ENCODE measurements at regions not wholly inside any gene's neighbourhood (a gene's known extent, or its start where the extent isn't known, plus 50 kb on each side); places are given as distances from the start of the nearest gene placed in this dataset.

DNA sequence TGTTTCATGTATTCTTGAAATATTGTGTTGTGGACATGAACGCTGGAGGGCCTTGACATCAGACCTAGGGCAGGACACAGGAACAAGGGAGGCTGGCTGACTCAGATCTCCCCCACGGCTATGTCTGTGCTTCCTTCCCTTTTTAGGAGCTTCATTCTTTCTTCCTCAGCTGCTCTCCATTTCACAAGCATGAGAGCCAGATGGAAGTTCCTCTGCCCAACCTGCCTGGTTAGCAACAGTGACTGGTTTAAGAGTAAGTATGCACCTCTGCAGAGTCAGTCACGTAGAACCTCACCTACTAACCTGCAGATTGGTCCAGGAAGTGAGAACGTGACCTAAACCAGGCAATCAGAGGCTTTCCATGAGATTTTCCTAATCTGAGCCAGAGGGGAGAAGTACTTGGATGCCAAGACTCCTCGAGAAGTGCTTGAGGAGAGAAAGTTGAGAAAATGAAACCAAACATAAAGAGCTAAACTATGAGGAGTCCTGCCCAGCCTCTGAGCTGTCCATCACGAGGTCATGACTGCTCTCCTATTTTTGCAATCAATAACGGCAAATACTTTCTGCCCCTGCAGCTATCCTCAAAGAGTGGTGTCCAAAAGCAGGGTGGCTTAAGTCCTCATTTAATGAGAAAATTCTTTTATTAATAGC, 465.2 kb upstream of the CITED2 start:
- DNase-seq = no peak

DNA sequence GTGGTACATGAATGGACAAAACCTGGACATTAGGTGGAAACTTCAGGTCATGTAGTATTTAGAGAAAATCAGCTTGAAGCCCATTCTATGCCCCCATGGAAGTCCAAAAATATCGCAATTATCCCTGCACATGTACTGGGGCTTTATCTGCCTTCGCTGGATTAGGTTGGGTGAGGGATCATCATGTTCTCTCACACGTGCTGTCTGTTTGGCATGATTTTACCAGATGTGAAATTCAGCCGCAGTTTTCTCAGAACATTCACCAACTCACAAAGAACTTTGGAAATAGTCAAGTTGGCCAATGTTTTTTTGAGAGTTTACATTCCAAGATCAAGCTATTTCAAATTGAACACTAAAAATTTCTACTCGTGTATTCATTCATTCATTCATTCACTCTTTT, 459.8 kb upstream of the CITED2 start:
- DNase-seq = no peak

DNA sequence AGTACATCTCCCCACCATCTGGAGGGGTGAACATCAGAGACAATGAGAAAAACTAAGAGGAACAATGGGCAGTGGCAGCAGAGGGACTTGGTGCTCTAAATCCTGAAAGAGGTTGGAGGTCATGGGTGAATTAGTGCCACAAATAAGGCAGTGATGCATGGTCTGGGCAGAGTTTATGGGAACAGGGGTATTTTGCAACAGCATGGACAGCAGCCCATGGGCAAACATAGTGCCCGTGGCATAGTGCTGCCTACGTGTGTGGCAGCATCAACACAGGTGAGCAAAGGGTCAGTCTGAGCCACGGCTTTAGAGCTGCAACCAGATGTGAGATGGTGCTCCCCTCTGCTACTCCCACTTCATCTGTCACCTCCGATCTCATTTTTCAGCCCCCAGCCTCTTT, 459.1 kb upstream of the CITED2 start:
- DNase-seq = no peak

DNA sequence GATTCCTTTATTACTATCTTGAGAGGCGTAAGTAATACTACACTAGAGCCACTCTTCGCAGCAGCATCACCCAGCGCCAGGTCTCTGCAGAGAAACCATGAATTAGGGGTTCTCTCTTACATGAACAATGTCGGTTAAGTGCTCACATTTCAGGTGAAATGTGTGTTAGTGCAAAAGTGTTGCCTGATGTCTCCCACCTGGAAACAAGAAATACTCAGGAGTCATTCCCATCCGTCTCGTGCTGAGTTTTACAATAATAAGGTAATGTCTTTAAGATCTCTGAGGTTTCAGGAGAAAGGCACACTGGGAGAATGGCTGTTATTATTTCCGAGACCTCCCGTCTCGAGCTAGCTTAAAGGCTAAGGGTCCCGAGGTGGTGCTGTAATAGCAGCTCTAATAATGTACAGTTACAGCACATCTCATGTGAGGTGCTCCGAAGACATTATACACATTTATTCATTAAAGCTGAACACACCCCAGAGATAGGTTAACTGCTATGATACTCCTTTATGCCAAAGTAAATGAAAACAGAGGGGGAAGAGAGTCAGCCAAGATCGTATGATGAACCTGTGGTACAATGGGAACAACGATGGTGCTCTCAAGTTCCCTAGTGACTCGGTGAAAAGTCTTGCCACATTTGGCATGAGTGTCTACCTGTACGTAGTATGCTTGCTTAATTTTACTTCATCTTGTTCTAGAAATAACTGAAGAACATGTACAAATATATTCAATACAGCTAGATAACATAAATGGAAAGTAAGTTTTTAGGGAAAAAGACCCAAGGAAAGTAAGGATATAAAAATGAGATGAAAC, 458.3 kb upstream of the CITED2 start:
- no peak for DNase-seq

DNA sequence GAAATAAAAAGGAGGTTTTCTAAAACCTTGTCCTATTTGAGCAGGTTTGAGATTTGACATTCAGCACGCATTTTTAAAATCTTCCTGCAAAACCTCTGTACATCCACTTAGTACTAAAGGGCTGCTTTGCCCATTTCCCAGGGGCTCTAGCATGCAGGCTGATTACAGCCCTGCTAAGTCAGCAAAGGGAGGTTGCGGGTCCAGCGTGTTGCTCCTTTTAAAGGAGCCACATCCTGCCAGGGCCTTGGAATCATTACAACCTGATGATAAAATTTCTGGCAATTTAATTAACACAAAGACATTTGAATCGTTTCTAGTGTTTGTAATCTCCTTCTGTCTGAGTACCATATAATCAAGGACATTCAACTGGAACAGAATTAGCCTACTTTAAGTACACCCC, 455.1 kb upstream of the CITED2 start:
- DNase-seq = no peak

DNA sequence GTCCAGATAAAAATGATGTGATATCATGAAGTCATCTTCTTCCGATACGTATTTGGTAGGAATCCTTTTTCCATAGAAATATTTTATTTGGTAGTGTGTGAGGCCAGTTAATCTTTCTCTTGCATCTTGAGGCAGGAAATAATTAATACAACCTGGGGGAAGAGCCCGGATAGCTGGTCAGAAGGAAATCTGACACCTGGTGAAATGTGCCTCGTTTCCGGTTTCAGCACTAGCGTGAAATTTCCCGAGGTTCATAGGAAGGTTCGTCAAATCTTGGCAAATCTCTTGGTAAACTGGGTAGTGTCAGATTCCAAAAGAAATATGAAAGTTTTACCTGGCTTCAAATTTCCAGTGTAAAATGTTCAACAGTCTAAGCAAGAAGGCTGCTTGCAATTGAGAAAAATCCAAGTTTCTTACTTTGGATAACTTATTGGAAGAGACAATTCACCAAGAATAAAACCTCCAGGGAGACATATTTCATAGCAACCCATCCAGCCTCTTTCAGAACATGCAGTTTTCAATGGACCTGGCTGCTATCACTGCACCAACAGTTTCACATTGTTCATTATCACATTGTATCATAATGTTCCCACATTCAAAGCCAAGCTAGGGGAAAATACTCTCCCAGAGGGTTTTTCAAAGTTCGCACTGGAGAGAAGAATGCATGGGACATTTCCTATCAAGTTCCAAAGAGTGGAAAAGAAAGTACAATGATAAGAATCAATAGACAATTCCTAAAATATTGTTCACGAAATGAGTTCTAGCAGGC, 454.5 kb upstream of the CITED2 start:
- no peak for DNase-seq

DNA sequence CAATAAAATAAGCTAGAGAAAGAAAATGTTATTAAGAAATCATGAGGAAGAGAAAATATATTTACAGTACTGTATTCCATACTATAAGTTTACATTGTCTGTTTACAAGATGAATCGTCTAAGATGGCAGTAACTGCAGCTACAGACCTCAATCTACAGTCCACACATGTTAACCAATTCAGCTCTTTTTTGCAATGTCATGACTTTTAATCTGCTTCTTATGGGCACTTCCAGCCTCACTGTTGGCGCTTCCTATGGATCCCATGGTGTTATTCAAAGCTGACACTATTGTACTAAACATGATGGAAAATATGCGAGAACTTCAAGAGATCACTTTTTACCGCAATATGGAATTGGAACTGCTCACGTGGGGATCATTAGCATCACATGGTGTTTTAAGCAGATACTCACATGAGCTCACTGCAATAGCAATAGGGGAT, 451.5 kb upstream of the CITED2 start:
- no peak for DNase-seq

DNA sequence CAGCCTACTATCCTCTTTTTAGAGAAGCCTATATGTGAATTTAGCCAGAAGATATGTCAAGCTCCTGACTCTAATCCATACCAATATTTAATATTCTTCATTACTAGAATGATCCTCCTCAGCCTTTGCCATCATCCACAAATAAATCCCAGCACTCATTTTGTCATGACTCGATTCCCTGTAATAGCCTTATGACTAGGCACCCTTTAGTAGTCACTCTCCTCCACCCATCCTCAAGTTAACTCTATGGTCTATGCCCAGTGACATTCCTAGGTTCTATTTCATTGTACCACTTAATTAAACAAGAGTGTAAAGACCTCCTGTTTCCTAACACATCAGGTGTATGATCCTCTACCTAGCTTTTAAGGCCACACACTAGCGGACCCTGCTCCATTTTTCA, 450.4 kb upstream of the CITED2 start:
- DNase-seq = no peak

DNA sequence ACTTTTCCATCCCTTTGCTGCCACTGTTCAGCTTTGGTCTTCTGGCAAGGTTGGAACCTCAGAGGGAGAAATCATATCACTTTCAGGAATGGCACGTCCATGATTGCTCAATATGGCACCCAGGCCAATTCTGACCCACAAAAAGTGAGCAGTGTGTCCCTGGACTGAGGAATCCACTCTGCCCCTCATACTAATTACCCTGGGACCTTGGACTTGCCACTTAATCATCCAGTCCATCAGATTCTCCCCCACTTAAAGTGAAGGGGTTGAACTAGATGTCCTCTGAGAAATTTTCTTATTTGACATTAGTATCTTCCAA, 449.3 kb upstream of the CITED2 start:
- no peak for DNase-seq

DNA sequence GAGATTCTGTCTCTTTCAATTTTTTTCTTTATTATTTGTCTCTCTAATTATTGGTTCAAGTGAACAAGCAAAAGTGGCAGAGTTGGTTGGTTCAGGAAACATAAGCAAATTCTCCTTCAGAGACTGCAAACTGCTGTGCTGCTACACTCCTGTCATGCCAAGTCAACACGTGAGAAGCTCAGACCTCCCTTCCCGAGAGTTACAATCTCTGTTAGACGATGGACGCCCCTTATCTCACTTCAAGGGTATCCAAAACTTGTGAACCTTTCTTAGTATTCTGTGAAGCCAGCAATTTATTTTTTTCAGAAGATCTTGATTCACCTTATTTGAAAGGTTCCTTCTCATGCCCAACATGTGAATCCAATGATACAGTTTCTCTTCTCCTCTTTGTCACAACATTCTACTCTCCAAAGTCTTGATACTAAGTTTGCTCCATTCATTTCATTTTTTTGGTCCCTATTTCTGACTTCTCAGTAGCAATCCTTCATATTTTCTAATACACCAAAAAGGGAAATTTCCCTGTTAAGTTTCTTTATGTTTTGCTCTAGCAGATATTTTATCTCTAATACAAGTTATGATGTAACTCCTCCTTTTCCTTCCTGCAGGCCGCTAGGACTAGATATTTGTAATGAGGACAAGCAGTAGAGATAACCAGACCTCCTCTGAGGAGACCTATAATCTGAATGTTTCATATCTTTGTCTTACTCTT, 448.8 kb upstream of the CITED2 start:
- no peak for DNase-seq

DNA sequence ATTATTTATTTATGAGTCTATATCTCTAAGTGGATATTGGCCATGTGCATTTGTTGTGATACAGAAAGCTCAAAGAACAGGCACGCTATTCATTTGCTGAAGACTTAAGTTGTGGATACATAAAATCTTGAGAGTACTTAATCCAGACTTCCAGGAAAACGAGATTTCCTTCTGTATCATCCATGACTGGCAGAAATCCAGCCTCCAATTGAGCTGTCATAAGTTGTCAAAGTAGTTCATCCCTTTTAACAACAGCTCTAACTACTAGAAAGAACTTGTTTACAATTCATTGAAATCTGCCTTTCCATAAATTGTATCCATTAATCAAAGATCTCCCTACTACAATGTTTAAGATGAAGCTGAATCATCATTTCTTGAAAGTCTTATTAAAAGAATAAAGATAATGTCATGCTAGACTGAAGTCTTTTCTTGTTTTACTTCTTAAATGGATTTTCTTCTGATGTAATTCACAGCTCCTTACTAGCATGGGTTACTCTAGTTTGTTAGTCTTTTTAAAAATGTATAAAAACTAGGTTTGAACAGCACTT, 447.3 kb upstream of the CITED2 start:
- DNase-seq = no peak

DNA sequence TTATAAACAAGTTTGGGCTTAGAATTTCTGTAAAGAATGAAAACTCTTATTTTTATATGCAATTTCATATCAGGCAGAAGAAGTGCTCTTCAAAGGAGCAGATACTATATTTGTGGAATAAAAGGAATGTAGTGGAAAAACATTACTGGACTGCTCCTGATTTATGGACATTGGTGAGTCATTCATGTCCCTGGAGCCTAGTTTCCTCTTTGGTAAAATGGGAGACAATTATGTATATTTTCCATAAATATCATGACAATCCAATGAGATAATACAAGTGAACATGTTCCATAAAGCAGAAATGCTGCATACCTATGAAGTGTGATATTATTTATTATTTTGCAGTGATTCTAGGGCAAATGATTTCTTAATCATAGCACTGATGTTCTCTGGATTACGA, 445.8 kb upstream of the CITED2 start:
- DNase-seq = no peak

DNA sequence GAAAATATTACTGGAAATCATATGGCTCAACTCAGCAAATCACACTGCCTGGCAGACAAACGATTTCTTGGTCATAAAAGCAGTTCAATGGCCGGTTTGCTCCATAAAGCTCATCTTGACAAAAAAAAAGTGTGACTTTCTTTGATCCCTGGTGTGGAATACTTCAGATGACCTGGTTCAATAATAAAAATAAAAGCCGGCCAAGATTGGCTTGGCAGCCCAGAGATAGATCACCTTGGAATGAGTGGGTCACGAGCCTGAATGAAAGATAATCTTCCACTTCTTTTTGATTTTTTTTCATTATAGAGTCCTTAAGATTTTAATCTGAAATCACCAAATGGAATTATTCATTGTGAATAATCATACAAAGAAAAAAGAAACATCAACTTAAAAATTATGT, 445.3 kb upstream of the CITED2 start:
- DNase-seq = no peak

DNA sequence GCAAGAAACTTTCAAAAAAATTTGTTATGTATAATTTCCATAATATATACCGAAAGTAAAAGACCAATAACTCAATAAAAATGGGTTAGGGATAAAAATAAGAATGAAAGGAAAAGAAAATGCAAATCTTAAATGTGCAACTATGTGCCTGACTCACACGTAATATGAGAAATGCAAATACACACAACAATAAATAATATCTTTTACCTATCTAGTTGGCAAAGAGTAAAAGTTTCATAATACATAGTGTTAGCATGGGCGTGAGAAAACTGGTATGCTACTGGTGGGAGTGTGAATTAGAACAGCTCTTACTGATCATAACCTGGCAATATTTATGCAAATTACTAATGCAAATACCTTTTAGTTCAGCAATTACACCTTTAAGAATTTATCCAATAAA, 438.5 kb upstream of the CITED2 start:
- DNase-seq = no peak

DNA sequence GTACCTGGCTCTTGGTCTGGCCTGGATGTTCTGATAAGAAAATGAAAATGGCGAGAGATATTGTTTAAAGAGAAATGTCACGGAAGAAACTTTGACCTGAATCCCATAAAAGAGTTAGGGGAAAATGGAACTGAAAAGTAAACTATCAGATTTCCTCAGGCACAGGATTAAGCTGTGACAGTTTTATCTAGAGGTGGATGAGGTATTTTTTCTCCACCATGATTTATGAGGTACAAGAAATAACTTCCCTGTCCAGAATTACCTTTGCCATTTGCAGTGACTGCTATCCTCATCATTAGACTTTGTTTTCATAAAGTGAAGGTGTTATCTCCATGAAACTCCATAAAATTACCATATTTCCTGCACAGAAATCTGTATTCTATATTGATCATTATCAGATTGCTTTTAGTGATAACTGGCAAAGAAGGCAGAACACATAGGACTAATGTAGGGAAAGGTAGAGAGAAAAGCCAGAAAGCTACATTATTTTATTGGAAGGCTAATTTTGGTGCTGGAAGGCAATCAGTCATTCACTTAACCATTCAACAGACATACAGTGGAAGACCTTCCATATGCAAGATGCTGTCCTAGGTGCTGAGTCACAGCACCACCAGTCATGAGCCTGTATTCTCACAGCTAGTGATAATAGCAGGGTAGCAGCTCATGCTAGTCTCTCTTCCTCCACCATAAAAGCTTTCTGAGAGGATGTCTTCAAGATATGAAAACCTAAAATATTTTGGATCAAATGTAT, 427.3 kb upstream of the CITED2 start:
- no peak for DNase-seq

DNA sequence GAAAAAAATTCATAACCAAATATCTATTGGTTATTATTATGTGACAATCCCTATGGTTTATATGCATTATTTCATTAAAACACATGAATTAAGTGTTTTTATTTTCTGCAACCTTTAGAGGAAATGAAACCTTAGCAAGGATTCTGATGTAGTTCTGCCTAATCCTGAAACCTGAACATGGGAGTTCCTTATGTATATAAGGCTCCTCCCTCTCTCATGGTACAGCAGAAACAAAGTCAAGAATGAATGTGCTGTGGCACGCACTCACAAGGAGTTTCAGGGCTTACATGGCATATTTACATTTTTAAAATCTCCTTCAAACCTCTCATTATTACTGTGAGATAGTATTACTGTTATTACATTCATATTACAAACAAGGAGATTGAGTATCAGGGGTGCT, 426.4 kb upstream of the CITED2 start:
- DNase-seq = no peak

DNA sequence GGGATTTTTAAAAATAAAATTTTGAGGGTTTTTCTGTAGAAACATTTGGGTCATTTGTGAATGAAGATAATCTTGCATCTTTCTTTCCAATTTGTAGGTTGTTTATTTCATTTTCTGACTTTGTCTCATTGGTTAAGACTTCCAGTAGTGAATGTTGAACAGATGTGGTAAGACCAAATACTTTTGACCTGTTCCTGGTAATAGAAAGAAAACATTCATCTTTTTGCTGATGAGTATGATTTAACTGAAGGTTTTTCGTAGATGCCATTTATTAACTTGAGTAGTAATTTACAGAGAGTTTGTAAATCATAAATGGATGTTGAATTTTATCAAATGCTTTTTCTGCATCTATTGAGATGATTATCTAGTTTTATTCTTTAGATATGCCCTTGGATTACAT, 416.1 kb upstream of the CITED2 start:
- DNase-seq = no peak

DNA sequence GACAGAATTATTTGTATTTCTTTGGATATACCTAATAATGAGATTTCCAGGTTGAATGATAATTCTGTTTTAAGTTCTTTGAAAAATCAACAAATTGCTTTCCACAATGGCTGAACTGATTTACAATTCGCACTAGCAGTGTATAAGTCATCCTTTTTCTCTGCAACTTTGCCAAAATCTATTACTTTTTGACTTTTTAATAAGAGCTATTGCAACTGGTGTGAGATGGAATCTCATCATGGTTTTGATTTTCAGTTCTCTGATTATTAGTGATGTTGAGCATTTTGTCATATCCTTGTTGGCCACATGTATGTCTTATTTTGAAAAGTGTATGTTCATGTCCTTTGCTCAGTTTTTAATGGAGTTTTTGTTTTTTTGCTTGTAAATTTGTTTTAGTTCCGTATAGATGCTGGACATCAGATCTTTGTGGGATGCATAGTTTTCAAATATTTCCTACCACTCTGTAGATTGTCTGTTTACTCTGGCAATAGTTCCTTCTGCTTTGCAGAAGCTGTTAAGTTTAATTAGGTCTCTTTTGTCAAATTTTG, 409.8 kb upstream of the CITED2 start:
- no peak for DNase-seq

DNA sequence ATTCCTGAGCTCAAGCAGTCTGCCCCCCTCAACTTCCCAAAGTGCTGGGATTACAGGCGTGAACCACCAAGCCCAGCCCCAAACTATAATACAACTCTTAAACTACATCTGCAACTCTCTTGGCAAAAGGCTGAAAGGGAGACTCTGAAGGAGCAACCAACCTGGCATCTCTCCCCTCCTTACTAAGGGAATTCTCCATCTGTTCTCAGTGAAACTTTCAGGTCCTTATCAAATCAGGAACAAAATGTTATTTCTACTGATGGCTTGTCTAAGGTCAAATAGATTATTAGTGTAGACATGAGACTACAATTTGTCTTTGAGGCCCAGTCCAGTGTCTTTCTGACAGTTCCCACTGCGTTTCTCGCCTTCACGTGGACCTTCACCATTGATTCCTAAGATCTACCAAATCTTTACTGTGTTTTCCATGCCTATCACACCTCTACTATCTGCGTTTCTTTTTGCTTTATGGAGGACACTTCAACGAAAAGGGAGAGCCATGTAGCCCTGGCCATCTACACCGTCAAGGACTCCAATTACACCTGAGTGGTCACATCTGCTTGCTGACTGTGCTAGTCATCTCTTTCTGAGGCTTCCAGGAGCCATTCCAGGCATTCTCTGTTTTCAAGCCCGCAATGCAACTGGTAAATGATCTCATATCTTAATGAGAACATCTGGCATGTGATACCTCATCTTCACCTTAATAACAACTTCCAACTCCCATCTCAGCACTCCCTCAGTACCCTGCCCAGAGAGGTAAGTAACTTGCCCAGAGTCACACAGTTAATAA, 405.7 kb upstream of the CITED2 start:
- no peak for DNase-seq

DNA sequence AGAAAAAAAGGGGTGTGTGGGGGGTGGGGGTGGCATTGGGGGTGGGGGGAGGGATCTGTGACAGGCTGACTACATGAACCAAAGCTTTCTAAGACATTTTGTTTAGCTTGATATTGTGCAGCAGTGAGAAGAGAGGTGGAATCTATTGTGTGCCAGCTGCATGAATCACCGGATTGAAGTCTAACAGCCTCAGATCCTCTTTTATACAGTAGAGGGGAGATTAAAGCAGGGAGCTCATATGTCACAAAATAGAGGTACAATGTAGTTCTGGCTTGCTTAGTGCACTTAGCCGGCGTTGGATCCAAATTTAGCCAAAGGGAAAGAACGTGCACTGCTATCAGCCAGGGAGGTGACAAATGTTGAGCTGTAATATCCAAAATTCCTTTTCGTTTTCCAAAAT, 404.2 kb upstream of the CITED2 start:
- no peak for DNase-seq

DNA sequence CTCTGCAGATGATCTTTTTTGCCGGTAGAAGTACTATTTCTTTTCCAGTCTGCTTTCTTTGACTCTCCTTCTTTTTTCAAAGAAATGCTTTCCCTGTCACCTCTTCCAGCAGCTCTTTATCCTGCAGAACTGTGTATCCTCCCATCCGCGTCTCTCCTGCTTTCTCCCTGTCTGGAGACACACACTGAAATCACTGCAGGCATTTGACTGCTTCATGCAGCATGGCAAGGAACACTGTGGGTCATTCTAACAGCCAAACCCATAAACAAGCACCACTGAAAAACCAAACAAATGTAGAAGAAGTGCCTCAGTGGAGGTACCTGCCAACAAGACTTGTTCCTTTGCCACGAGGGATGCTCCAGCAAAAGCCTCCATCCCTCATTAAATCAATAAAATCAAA, 403.7 kb upstream of the CITED2 start:
- no peak for DNase-seq

All from NCI-H2029 treated with DMSO at 0.1 percent for 48 hours (cell line).